ENCODE measurements at regions not wholly inside any gene's neighbourhood (a gene's known extent, or its start where the extent isn't known, plus 50 kb on each side); places are given as distances from the start of the nearest gene placed in this dataset.

DNA sequence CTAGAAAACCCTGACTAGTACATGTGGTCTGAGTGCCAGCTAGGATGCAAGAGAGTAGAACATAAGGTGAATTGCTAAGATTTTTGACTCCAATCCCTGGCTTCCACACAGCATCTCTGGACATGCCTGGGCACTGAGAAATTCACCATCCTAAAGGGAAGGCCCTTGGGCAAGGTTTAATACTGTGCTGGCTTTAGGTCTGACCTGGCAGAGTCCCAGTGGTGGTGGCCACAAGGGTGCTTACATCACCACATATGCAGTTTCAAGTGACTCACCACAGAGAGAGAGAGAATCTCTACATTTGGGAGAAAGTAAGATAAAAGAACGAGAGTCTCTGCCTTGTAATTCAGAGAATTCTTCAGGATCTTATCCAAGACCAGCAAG, 661.6 kb upstream of the C9orf72 start:
- no peak overlapping the region for H3K4me2 ChIP-seq (ENCODE audit: low read length)
- H3K9me2 ChIP-seq (replicated peaks; ENCODE audit: control insufficient read depth, low read length) = no peaks in the 10 kb centered on the region
- H3K79me2 ChIP-seq (ENCODE audit: control insufficient read depth, low read length) = no peaks in the 10 kb centered on the region
- H3K27me3 ChIP-seq (ENCODE audit: control insufficient read depth, low read length) = no peaks in the 10 kb centered on the region
- peaks cover 2% of the 10 kb centered on the region; the same call in 1 of the 2 replicates for H3K9me3 ChIP-seq (ENCODE audit: control insufficient read depth, insufficient read depth, low read length)
- TF ChIP-seq CTCF (IDR thresholded peaks at IDR 0.05; ENCODE audit: low read depth, low read length, poor library complexity, severe bottlenecking) (no peak), EZH2phosphoT487 (IDR thresholded peaks at IDR 0.05; ENCODE audit: borderline replicate concordance, low read length) (no peak)
- no peaks in the 10 kb centered on the region for H3F3A ChIP-seq (ENCODE audit: control insufficient read depth, insufficient read depth)
- no peaks in the 10 kb centered on the region for H3K36me3 ChIP-seq (ENCODE audit: control insufficient read depth, low read length)
- H4K20me1 ChIP-seq (ENCODE audit: control insufficient read depth, insufficient read depth, low read depth, low read length) = no peaks in the 10 kb centered on the region
- H3K4me1 ChIP-seq (ENCODE audit: control insufficient read depth, low read length) = no peaks in the 10 kb centered on the region
- H3K4me3 ChIP-seq (ENCODE audit: low read length) = no peak overlapping the region
- no peak overlapping the region for H3K27ac ChIP-seq (ENCODE audit: low read depth, low read length)

DNA sequence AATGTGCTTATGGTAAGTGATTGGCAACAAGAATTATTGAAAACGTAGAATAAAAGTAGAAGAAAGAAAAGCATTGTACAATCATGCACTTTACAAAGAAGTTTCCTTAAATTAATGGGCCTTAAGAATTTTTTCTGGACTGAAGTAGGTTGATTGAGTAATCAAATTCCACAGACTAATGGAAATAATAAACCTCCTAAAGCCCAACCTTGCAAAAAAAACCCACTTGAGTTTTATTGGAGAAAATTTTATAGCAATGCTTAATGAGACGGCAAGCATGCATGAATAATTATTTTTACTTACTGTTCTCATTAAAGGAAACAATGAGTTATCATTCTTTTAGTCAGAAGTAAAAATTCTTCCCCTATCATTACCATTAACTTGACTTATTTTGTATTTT, 676.1 kb upstream of the C9orf72 start:
- no peaks in the 10 kb centered on the region for H3K27me3 ChIP-seq (ENCODE audit: control insufficient read depth, low read length)
- no peak overlapping the region for H3K4me2 ChIP-seq (ENCODE audit: low read length)
- H3K4me3 ChIP-seq (ENCODE audit: low read length) = no peak overlapping the region
- H3F3A ChIP-seq (ENCODE audit: control insufficient read depth, insufficient read depth) = no peaks in the 10 kb centered on the region
- no peaks in the 10 kb centered on the region for H3K9me2 ChIP-seq (replicated peaks; ENCODE audit: control insufficient read depth, low read length)
- no peaks in the 10 kb centered on the region for H4K20me1 ChIP-seq (ENCODE audit: control insufficient read depth, insufficient read depth, low read depth, low read length)
- no peak for TF ChIP-seq EZH2phosphoT487 (IDR thresholded peaks at IDR 0.05; ENCODE audit: borderline replicate concordance, low read length)
- TF ChIP-seq CTCF (IDR thresholded peaks at IDR 0.05; ENCODE audit: low read depth, low read length, poor library complexity, severe bottlenecking) = no peak
- H3K79me2 ChIP-seq (ENCODE audit: control insufficient read depth, low read length) = no peaks in the 10 kb centered on the region
- H3K27ac ChIP-seq (ENCODE audit: low read depth, low read length) = no peak overlapping the region
- H3K36me3 ChIP-seq (ENCODE audit: control insufficient read depth, low read length) = no peaks in the 10 kb centered on the region
- H3K4me1 ChIP-seq (ENCODE audit: control insufficient read depth, low read length) = no peaks in the 10 kb centered on the region
- no peaks in the 10 kb centered on the region for H3K9me3 ChIP-seq (ENCODE audit: control insufficient read depth, insufficient read depth, low read length)

GRCh38 chr9:28255174-28255573, 681.9 kb upstream of the C9orf72 start:
- TF ChIP-seq CTCF (IDR thresholded peaks at IDR 0.05; ENCODE audit: low read depth, low read length, poor library complexity, severe bottlenecking) (no peak), EZH2phosphoT487 (IDR thresholded peaks at IDR 0.05; ENCODE audit: borderline replicate concordance, low read length) (no peak)

DNA sequence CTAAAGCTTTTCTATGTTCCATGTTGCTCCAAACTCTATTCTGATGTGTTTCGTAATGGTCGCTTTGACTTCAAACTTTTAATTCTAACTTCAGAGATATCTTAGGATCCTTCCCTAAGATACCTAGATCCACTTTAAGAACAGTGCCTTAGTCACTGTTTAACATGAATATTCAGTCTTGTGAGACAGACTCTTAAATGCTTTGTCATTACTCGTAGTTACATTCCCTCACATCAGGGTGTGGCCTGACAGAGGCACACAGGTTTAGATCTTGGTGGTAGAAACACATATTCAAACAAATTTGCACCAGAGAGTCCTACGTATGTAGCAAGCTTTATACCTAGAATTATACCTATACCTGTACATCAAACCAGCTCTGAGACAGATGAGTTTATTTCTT, 687.0 kb upstream of the C9orf72 start:
- no peak overlapping the region for H3K27ac ChIP-seq (ENCODE audit: low read depth, low read length)
- no peak overlapping the region for H3K4me3 ChIP-seq (ENCODE audit: low read length)
- H3K9me2 ChIP-seq (replicated peaks; ENCODE audit: control insufficient read depth, low read length) = no peaks in the 10 kb centered on the region
- H3K9me3 ChIP-seq (ENCODE audit: control insufficient read depth, insufficient read depth, low read length) = no peaks in the 10 kb centered on the region
- no peaks in the 10 kb centered on the region for H3K27me3 ChIP-seq (ENCODE audit: control insufficient read depth, low read length)
- H3K4me1 ChIP-seq (ENCODE audit: control insufficient read depth, low read length) = no peaks in the 10 kb centered on the region
- no peaks in the 10 kb centered on the region for H3F3A ChIP-seq (ENCODE audit: control insufficient read depth, insufficient read depth)
- H3K4me2 ChIP-seq (ENCODE audit: low read length) = no peak overlapping the region
- H3K36me3 ChIP-seq (ENCODE audit: control insufficient read depth, low read length) = no peaks in the 10 kb centered on the region
- H3K79me2 ChIP-seq (ENCODE audit: control insufficient read depth, low read length) = no peaks in the 10 kb centered on the region
- no peaks in the 10 kb centered on the region for H4K20me1 ChIP-seq (ENCODE audit: control insufficient read depth, insufficient read depth, low read depth, low read length)
- TF ChIP-seq EZH2phosphoT487 (IDR thresholded peaks at IDR 0.05; ENCODE audit: borderline replicate concordance, low read length) (no peak), CTCF (IDR thresholded peaks at IDR 0.05; ENCODE audit: low read depth, low read length, poor library complexity, severe bottlenecking) (no peak)

More at GRCh38 chr9:28255174-28255573, 681.9 kb upstream of the C9orf72 start:
- no peak overlapping the region for H3K4me2 ChIP-seq (ENCODE audit: low read length)
- H3K27ac ChIP-seq (ENCODE audit: low read depth, low read length) = no peak overlapping the region
- H3K9me3 ChIP-seq (ENCODE audit: control insufficient read depth, insufficient read depth, low read length) = no peaks in the 10 kb centered on the region
- H3K79me2 ChIP-seq (ENCODE audit: control insufficient read depth, low read length) = no peaks in the 10 kb centered on the region
- no peaks in the 10 kb centered on the region for H3K36me3 ChIP-seq (ENCODE audit: control insufficient read depth, low read length)
- no peaks in the 10 kb centered on the region for H3K27me3 ChIP-seq (ENCODE audit: control insufficient read depth, low read length)
- no peaks in the 10 kb centered on the region for H3F3A ChIP-seq (ENCODE audit: control insufficient read depth, insufficient read depth)
- no peaks in the 10 kb centered on the region for H4K20me1 ChIP-seq (ENCODE audit: control insufficient read depth, insufficient read depth, low read depth, low read length)
- no peak overlapping the region for H3K4me3 ChIP-seq (ENCODE audit: low read length)
- H3K4me1 ChIP-seq (ENCODE audit: control insufficient read depth, low read length) = no peaks in the 10 kb centered on the region
- H3K9me2 ChIP-seq (replicated peaks; ENCODE audit: control insufficient read depth, low read length) = no peaks in the 10 kb centered on the region

Data from DOHH2 (cell line).